AG04450 (cell line): ENCODE measurements at regions not wholly inside any gene's neighbourhood (a gene's known extent, or its start where the extent isn't known, plus 50 kb on each side); places are given as distances from the start of the nearest gene placed in this dataset.

Source experiments
- CTCF ChIA-PET: fragments of 300-600, 350-600 bp; formaldehyde crosslinking; extraction: SDS; loops from one replicate; lab custom pipeline; 2022; ENCODE audit warnings: antibody characterized with exemption, inconsistent platforms; lab: Charles Lee
- POLR2A ChIA-PET: fragments of 350-600 bp; formaldehyde crosslinking; extraction: SDS; loops from one replicate; lab custom pipeline; 2021; ENCODE audit warnings: antibody characterized with exemption, inconsistent platforms; lab: Yijun Ruan, JAX
- DNase-seq: peaks from one replicate; pipeline ENCODE4 v3.0.0-alpha.2; 2011; ENCODE audit warnings: low read depth, low spot score
- H3K27ac ChIP-seq: one replicate; pipeline ENCODE4 v1.5.1; 2012; ENCODE audit warnings: low read depth, low read length, control low read depth
- H3K27me3 ChIP-seq: one replicate; pipeline ENCODE4 v1.6.0; 2012; ENCODE audit warnings: low read length; ENCODE audit not compliant: control insufficient read depth, insufficient read depth
- H3K4me3 ChIP-seq: 2 replicates; pipeline ENCODE4 v1.5.1; 2011; ENCODE audit warnings: mild to moderate bottlenecking, low read depth, low read length, control low read depth
- H3K9me3 ChIP-seq: 2 replicates; pipeline ENCODE4 v1.5.1; 2012; ENCODE audit warnings: low read length; ENCODE audit not compliant: control insufficient read depth, insufficient read depth
- CTCF ChIP-seq: IDR thresholded peaks from 2 replicates; pipeline ENCODE4 v1.5.1; 2011; ENCODE audit warnings: low read depth, low read length, control low read depth, inconsistent platforms

- Histone ChIP-seq H3K4me3 (no peak overlapping the region), H3K27me3 (no peaks in the 10 kb centered on the region), H3K9me3 (no peaks in the 10 kb centered on the region), H3K27ac (no peak overlapping the region)
- POLR2A ChIA-PET, result no interaction called here
- no peak for TF ChIP-seq CTCF
- CTCF ChIA-PET, result interaction anchor here (0.6 to 0.7 kb wide), 2 partner anchors 20 to 197 kb away, joined by 3 to 7 read pairs; no protein-coding TSS in a partner anchor
- DNase-seq, result no peak
Observed at GRCh38 chr10:58998924-58999713, 177.3 kb upstream of the PHYHIPL start.

GRCh38 chr10:59000162-59000825 is 176.1 kb upstream of the PHYHIPL start:
- no peak for DNase-seq
- no peak overlapping the region for H3K27ac ChIP-seq
- CTCF ChIA-PET, result no interaction called here

DNA sequence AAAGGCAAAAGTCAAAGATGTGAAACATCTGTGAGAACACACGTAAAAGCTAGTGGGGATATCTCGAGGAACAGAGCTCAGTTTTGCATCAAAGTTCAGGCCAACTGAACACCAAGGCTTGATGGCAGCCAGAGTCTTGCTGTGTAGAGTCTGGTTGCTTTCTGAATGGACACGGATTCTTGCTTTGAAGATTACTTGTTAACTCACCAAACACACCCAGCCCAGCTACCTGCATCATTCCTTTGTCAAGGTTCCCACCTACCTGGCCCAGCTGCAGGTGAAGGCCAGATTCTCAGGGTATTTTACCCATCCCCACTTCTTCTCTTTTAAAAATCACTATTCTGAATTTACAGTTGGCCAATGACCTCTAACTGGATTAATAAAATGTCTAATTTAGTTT is 174.4 kb upstream of the PHYHIPL start:
- Histone ChIP-seq H3K27me3 (no peaks in the 10 kb centered on the region), H3K4me3 (no peak overlapping the region), H3K27ac (no peak overlapping the region), H3K9me3 (no peaks in the 10 kb centered on the region)
- no peak for TF ChIP-seq CTCF
- no peak for DNase-seq
- POLR2A ChIA-PET, result no interaction called here
- CTCF ChIA-PET, result interaction anchor here (0.7 to 1.1 kb wide), 2 partner anchors 50 to 90 kb away, joined by 4 read pairs; no protein-coding TSS in a partner anchor

More at GRCh38 chr10:59000162-59000825, 176.1 kb upstream of the PHYHIPL start:
- POLR2A ChIA-PET, result no interaction called here
- H3K27me3 ChIP-seq, result no peaks in the 10 kb centered on the region
- no peak for TF ChIP-seq CTCF
- no peak overlapping the region for H3K4me3 ChIP-seq
- H3K9me3 ChIP-seq, result no peaks in the 10 kb centered on the region

- POLR2A ChIA-PET, result no interaction called here
Observed at GRCh38 chr10:59003203-59003602, 173.2 kb upstream of the PHYHIPL start.

More at GRCh38 chr10:59003203-59003602, 173.2 kb upstream of the PHYHIPL start:
- no peak for TF ChIP-seq CTCF
- H3K27ac ChIP-seq, result no peak overlapping the region
- H3K9me3 ChIP-seq, result no peaks in the 10 kb centered on the region
- no peaks in the 10 kb centered on the region for H3K27me3 ChIP-seq
- no peak for DNase-seq
- CTCF ChIA-PET, result no interaction called here
- H3K4me3 ChIP-seq, result no peak overlapping the region
